ACHN (cell line): ENCODE measurements at regions not wholly inside any gene's neighbourhood (a gene's known extent, or its start where the extent isn't known, plus 50 kb on each side); places are given as distances from the start of the nearest gene placed in this dataset.
A peak's percentile ranks its signal among the peaks of the same experiment; 100 is the strongest.

Source experiments
- DNase-seq: peaks from one replicate; pipeline ENCODE4 v3.0.0-alpha.2; 2015
- in situ Hi-C: cut with HindIII; loops from 2 replicates; pipeline ENCODE4 v1.10.0; 2017; ENCODE audit warnings: low sequenced_read_pairs, low pct_ligation_motif_present, low pct_unique_long_range_greater_than_20kb

- in situ Hi-C loops: no loop called here
- no peak for DNase-seq
These were observed 178.5 kb upstream of the CIBAR2 start for GRCh38 chr16:85290626-85291301.

GRCh38 chr16:85291302-85292148 is 179.3 kb upstream of the CIBAR2 start:
- DNase-seq: no peak
- in situ Hi-C loops: no loop called here

- no peak for DNase-seq
- in situ Hi-C loops: no loop called here
These were observed 181.2 kb upstream of the CIBAR2 start for GRCh38 chr16:85293458-85293857.

- in situ Hi-C loops: no loop called here
- no peak for DNase-seq
These were observed 181.8 kb upstream of the CIBAR2 start for GRCh38 chr16:85293904-85294642.

GRCh38 chr16:85294810-85295508 is 182.7 kb upstream of the CIBAR2 start:
- in situ Hi-C loops: no loop called here
- DNase-seq: no peak

GRCh38 chr16:85296859-85297660 is 184.8 kb upstream of the CIBAR2 start:
- peak; percentile 60 for DNase-seq
- in situ Hi-C loops: no loop called here

GRCh38 chr16:85297881-85298280 is 185.6 kb upstream of the CIBAR2 start:
- in situ Hi-C loops: no loop called here

GRCh38 chr16:85300406-85300968 is 188.2 kb upstream of the CIBAR2 start:
- in situ Hi-C loops: no loop called here
- DNase-seq: no peak

More at GRCh38 chr16:85297881-85298280, 185.6 kb upstream of the CIBAR2 start:
- DNase-seq: no peak

GRCh38 chr16:85301231-85301630 is 189.0 kb upstream of the CIBAR2 start:
- in situ Hi-C loops: no loop called here
- DNase-seq: no peak

- in situ Hi-C loops: no loop called here
These were observed 190.0 kb upstream of the CIBAR2 start for GRCh38 chr16:85302018-85302847.

GRCh38 chr16:85302848-85303353 is 190.6 kb upstream of the CIBAR2 start:
- in situ Hi-C loops: no loop called here

More at GRCh38 chr16:85302018-85302847, 190.0 kb upstream of the CIBAR2 start:
- no peak for DNase-seq

GRCh38 chr16:85303354-85303883 is 191.1 kb upstream of the CIBAR2 start:
- peak; percentile 50 for DNase-seq
- in situ Hi-C loops: no loop called here

More at GRCh38 chr16:85302848-85303353, 190.6 kb upstream of the CIBAR2 start:
- DNase-seq: no peak

GRCh38 chr16:85304337-85304736 is 192.1 kb upstream of the CIBAR2 start:
- in situ Hi-C loops: no loop called here
- DNase-seq: no peak

GRCh38 chr16:85306071-85306792 is 194.0 kb upstream of the CIBAR2 start:
- peak; percentile 39 for DNase-seq
- in situ Hi-C loops: no loop called here

- in situ Hi-C loops: no loop called here
- DNase-seq: no peak
These were observed 194.7 kb upstream of the CIBAR2 start for GRCh38 chr16:85306793-85307551.
